Esophagus muscularis mucosa (tissue), 4 donors: ENCODE measurements at regions not wholly inside any gene's neighbourhood (a gene's known extent, or its start where the extent isn't known, plus 50 kb on each side); places are given as distances from the start of the nearest gene placed in this dataset.

Source experiments
- DNase-seq: peaks from one replicate; pipeline ENCODE4 v3.0.0-alpha.2; 2017; ENCODE audit errors: extremely low spot score
- H3K27ac ChIP-seq, 4 donors: fragments of 200-600 bp; sonication (generic); replicated peaks in 1 of 4; 1 replicate in 3 of 4; 2 replicates in 1 of 4; pipeline ENCODE4 v1.5.1; 2016 to 2019; ENCODE audit warnings: mild to moderate bottlenecking in 1 of 4
- H3K27me3 ChIP-seq, 4 donors: fragments of 200-600 bp; sonication (generic); one replicate each; pipeline versions ENCODE4 v1.5.1 to v1.6.0; 2016 to 2019
- H3K36me3 ChIP-seq, 4 donors: fragments of 200-600 bp; sonication (generic); one replicate each; pipeline ENCODE4 v1.5.1; 2016 to 2019
- H3K4me1 ChIP-seq, 4 donors: fragments of 200-600 bp; sonication (generic); one replicate each; pipeline ENCODE4 v1.5.1; 2016 to 2019
- H3K4me3 ChIP-seq, 4 donors: fragments of 200-600 bp; sonication (generic); 1 replicate in 2 of 4; 2 replicates in 2 of 4; pipeline ENCODE4 v1.5.1; 2016 to 2019; ENCODE audit warnings: mild to moderate bottlenecking in 4 of 4, moderate library complexity in 1 of 4
- H3K9me3 ChIP-seq, 4 donors: fragments of 200-600 bp; sonication (generic); 1 replicate in 3 of 4; 2 replicates in 1 of 4; pipeline ENCODE4 v1.5.1; 2016 to 2019
- CTCF ChIP-seq, 3 experiments: fragments of 200-600 bp in 2 of 3; fragments of 450-650 bp in 1 of 3; sonication (generic) in 2 of 3; IDR thresholded peaks; one replicate each; pipeline ENCODE4 v1.5.1; 2017 to 2019; ENCODE audit warnings: antibody characterized with exemption in 3 of 3, mild to moderate bottlenecking in 2 of 3, moderate library complexity in 1 of 3
- EP300 ChIP-seq: sonication (generic); formaldehyde crosslinking; IDR thresholded peaks from one replicate; pipeline ENCODE4 v1.6.1; 2017; ENCODE audit warnings: antibody characterized with exemption
- POLR2A ChIP-seq: fragments of 450-650 bp; IDR thresholded peaks from one replicate; pipeline ENCODE4 v1.6.1; 2017; ENCODE audit warnings: antibody characterized with exemption, moderate library complexity, mild to moderate bottlenecking, low read depth
- POLR2AphosphoS5 ChIP-seq, 2 donors: sonication (generic); formaldehyde crosslinking; IDR thresholded peaks; one replicate each; pipeline ENCODE4 v1.6.1; 2017; ENCODE audit warnings: antibody characterized with exemption in 2 of 2
- WGBS: methylation state at CpG from one replicate; pipeline ENCODE4 v1.1.5; 2018; 5-methylcytosine and 5-hydroxymethylcytosine counted together
- intact Hi-C: fragments of 100-400 bp; cut with DNase I; formaldehyde crosslinking; loops from one replicate; pipeline ENCODE4 v1.15.1; 2023

DNA sequence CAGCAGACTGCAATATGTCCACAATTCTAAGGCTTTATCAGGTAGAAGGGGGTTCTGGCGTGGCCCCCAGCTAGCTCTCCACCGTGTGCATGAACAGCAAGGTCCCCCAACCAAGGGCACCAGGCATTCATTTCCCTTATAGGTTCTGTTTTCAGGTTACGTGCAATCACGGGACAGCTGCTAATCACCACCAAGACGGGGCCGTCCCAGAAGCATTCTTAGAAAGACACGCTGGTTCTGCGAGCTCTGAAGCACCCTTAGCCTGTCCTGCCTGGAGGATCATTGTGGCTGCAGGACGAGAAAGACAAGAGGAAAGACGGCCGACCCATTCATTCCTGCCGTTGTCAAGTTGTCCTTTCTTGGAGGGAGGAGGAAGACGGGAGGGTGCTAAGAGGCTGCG is 302.9 kb downstream of the SOX9 start:
- H3K27ac ChIP-seq = no peak overlapping the region
- intact Hi-C loops = no loop called here
- DNase-seq = no peak
- peaks cover 0 to 24% (median 12%) of the 10 kb centered on the region in 4 donors for H3K4me1 ChIP-seq
- no peak for TF ChIP-seq POLR2AphosphoS5 (IDR thresholded peaks at IDR 0.05)
- TF ChIP-seq POLR2A = no peak
- no peak for TF ChIP-seq EP300
- TF ChIP-seq CTCF (IDR thresholded peaks at IDR 0.05) = no peak
- WGBS = 73% methylated on average over 14 of the region's 14 CpGs
- no peak overlapping the region for H3K4me3 ChIP-seq
- peaks cover 0 to 4% (median under 1%) of the 10 kb centered on the region in 4 donors for H3K9me3 ChIP-seq
- H3K27me3 ChIP-seq = no peaks in the 10 kb centered on the region
- no peaks in the 10 kb centered on the region for H3K36me3 ChIP-seq

- H3K9me3 ChIP-seq = no peaks in the 10 kb centered on the region
- peaks cover 0 to 24% (median 12%) of the 10 kb centered on the region in 4 donors for H3K4me1 ChIP-seq
- no peak overlapping the region for H3K4me3 ChIP-seq
- TF ChIP-seq POLR2AphosphoS5 (IDR thresholded peaks at IDR 0.05) (no peak), CTCF (IDR thresholded peaks at IDR 0.05) (no peak), POLR2A (no peak), EP300 (no peak)
- no peaks in the 10 kb centered on the region for H3K27me3 ChIP-seq
- no peak overlapping the region for H3K27ac ChIP-seq
- 94% methylated on average over 11 of the region's 12 CpGs for WGBS
- H3K36me3 ChIP-seq = no peaks in the 10 kb centered on the region
- no peak for DNase-seq
- intact Hi-C loops = no loop called here
Measured at GRCh38 chr17:72424505-72425117, 303.8 kb downstream of the SOX9 start.

DNA sequence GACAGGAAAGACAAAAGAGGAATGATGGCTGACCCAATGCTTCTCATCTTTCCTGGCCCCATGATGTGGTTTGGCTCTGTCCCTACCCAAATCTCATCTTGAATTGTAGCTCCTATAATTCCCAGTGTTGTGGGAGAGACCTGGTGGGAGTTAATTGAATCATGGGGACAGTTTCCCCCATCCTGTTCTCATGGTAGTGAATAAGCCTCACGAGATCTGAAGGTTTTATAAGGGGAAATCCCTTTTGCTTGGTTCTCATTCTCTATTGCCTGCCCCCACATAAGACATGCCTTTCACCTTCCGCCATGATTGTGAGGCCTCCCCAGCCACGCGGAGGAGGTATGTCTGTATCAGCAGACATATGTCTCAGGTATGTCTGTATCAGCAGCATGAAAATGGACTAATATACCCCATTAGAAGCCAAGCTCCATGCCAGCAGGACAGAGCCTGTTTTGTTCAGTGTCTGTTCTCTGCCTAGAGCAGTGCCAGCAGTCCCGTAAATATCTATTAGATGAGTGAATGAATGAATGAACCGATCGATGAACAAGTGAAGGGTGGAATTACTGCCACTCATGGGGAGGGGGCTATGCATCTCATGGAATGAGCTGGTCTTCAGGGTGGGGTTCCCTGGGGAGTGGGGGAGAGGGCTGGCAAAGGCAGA is 304.4 kb downstream of the SOX9 start:
- 94% methylated on average over 7 of the region's 7 CpGs for WGBS
- Histone ChIP-seq H3K27me3 (no peaks in the 10 kb centered on the region), H3K4me3 (no peak overlapping the region), H3K9me3 (no peaks in the 10 kb centered on the region), H3K36me3 (no peaks in the 10 kb centered on the region), H3K27ac (no peak overlapping the region), H3K4me1 (peaks cover 0 to 24% (median 12%) of the 10 kb centered on the region in 4 donors)
- no peak for DNase-seq
- intact Hi-C loops = no loop called here
- no peak for TF ChIP-seq CTCF (IDR thresholded peaks at IDR 0.05)
- TF ChIP-seq POLR2AphosphoS5 (IDR thresholded peaks at IDR 0.05) = no peak
- no peak for TF ChIP-seq POLR2A
- TF ChIP-seq EP300 = no peak

GRCh38 chr17:72425794-72426168 is 305.0 kb downstream of the SOX9 start:
- DNase-seq = no peak
- no peak overlapping the region for H3K4me3 ChIP-seq
- no peaks in the 10 kb centered on the region for H3K9me3 ChIP-seq
- intact Hi-C loops = no loop called here
- TF ChIP-seq POLR2AphosphoS5 (IDR thresholded peaks at IDR 0.05) = no peak
- TF ChIP-seq CTCF (IDR thresholded peaks at IDR 0.05) = no peak
- TF ChIP-seq EP300 = no peak
- no peak for TF ChIP-seq POLR2A
- no peaks in the 10 kb centered on the region for H3K27me3 ChIP-seq
- no peaks in the 10 kb centered on the region for H3K36me3 ChIP-seq
- H3K27ac ChIP-seq = no peak overlapping the region
- H3K4me1 ChIP-seq = peaks cover 0 to 24% (median 10%) of the 10 kb centered on the region in 4 donors
- 95% methylated on average over 5 of the region's 5 CpGs for WGBS
